ES-I3 (cell line): ENCODE measurements at regions not wholly inside any gene's neighbourhood (a gene's known extent, or its start where the extent isn't known, plus 50 kb on each side); places are given as distances from the start of the nearest gene placed in this dataset.

Source experiments
- H3K36me3 ChIP-seq: 2 replicates; pipeline ENCODE4 v1.6.1; 2013; ENCODE audit warnings: mild to moderate bottlenecking, low read length, control low read depth, moderate library complexity; ENCODE audit not compliant: insufficient read depth
- H3K4me1 ChIP-seq: 2 replicates; pipeline ENCODE4 v1.6.1; 2013; ENCODE audit warnings: mild to moderate bottlenecking, control low read depth, low read length; ENCODE audit not compliant: insufficient read depth
- H3K9ac ChIP-seq: 2 replicates; pipeline ENCODE4 v1.6.1; 2013; ENCODE audit warnings: low read depth, mild to moderate bottlenecking, low read length, moderate library complexity
- H3K9me3 ChIP-seq: 2 replicates; pipeline ENCODE4 v1.6.1; 2013; ENCODE audit warnings: mild to moderate bottlenecking, low read length, moderate library complexity; ENCODE audit not compliant: control insufficient read depth, insufficient read depth

DNA sequence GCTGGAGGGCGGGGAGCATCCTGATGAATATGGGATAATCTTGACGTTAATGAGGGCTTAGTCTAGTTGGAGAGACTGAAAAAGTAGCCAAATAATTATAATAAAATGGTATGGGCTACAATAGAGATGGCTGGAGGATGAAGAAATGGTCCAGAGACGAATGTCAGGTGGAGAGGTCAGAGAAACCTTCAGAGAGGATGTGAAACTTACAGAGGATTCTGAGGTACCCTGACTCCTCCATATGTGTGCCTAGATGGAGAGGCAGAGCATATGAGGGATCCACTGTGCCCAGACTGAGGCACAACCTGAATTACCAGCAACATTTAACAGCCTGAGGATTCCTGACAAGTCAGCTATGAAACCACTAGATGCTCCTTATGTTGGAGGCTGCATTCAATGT is 417.0 kb downstream of the ATP23 start:
- H3K9ac ChIP-seq = no peak overlapping the region
- H3K36me3 ChIP-seq = no peaks in the 10 kb centered on the region
- no peaks in the 10 kb centered on the region for H3K4me1 ChIP-seq
- no peaks in the 10 kb centered on the region; the same call in 1 of the 2 replicates for H3K9me3 ChIP-seq

DNA sequence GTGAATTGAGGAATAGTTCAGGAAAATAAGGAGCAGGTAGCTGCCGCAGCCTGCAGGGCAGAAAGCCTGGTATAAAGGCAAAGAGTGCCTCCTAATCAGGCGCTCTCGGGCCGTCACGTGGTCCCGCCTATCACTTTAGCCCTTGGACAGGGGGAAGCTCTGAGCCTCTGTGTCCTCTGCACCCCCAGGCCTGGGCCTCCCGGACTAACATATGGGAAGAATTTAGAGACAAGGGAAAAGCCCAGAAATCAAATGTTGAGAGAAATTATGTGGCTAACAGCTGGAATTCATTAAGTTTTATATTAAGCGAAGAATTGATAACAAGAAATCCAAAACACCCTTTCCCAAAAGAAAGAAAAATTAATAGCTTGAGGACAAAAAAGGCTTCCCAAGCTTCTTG is 417.7 kb downstream of the ATP23 start:
- Histone ChIP-seq H3K4me1 (no peaks in the 10 kb centered on the region), H3K9ac (no peak overlapping the region), H3K9me3 (no peaks in the 10 kb centered on the region; the same call in 1 of the 2 replicates), H3K36me3 (no peaks in the 10 kb centered on the region)

DNA sequence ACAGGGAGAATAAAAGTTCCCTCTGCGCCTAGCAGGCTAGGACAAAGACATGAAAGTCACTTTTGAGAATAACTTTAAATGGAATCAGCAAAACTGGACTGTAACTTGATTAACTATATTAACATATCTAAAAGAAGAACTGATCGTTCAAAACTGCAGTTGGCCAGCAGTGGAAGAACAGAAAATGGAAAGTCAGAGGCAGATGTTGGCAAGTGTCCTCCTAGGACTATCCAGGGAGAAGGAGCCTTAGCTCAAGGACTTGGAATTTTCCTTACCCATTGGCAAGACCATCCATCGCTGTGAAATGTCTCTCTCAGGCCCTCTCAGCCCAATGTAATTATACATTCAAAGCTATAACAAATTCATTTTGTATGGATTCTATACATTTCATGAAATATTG is 419.7 kb downstream of the ATP23 start:
- no peaks in the 10 kb centered on the region for H3K36me3 ChIP-seq
- no peaks in the 10 kb centered on the region; the same call in 1 of the 2 replicates for H3K9me3 ChIP-seq
- no peak overlapping the region for H3K9ac ChIP-seq

DNA sequence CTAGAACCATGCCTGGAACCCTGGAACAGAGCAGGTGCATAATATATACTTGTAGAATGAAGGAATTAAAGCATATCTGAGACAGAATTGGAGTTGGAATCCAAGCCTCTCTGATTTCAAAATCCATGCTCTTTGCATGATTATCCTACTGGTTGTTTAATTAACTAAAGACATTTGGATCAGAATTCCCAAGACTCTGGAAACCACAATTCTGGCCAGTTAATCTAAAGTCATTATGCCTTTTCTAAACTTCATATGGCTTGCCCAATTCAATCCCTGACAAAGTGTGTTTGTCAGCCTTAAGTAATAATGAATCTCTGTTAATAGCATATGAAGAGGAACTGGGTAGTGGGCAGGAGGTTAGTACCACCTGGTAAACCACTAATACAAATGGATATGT is 422.6 kb downstream of the ATP23 start:
- no peaks in the 10 kb centered on the region for H3K9me3 ChIP-seq
- no peaks in the 10 kb centered on the region for H3K4me1 ChIP-seq
- no peaks in the 10 kb centered on the region for H3K36me3 ChIP-seq
- no peak overlapping the region for H3K9ac ChIP-seq

More for the DNA sequence above, 419.7 kb downstream of the ATP23 start:
- H3K4me1 ChIP-seq = no peaks in the 10 kb centered on the region

DNA sequence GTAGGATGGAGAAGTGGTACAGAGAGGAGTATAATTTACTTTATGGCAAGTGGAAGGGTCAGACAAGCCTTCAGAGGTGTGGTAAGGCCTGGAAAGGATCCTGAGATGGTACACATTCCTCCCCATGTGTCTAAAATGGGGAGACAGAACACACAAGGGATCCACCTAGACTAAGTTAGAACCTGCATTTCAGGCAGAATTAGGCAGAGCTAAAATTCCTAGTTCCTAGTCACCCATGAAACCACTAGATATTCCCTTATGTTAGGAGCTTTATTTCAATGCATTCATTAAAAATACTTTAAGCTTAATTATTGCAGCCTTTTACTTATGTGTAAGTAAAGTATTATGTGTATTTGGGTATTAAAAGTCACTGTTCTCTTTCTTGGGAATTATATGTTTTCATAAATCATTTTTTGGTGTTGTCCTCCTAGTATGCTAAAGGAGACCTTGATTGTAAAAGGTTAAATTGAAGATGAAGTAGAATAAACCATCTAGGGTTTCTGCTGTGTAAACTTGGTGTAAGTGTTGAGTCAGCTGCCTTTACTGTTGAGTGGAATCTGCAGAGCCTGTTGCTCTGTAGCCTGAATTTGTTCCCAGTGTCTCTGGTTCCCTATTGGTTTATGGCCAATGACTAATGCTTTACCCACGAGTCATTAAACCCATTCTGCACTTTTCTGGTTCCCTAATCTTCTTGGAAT is 423.2 kb downstream of the ATP23 start:
- no peaks in the 10 kb centered on the region for H3K36me3 ChIP-seq
- H3K9ac ChIP-seq = no peak overlapping the region
- no peaks in the 10 kb centered on the region for H3K9me3 ChIP-seq
- no peaks in the 10 kb centered on the region for H3K4me1 ChIP-seq

DNA sequence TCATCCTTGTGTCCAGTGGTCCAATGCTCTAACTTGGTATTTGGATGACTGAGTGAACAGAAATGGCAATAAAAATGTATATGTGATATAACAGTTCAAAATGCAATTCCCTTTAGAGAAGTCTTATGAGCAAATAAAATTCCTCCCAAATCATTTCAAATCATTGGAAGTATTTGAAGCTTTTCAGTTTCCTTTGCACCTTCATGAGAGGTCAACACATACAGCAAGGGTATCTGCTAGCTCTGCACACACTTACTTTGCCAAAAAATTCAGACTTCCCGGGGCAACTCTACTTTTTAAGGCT is 423.7 kb downstream of the ATP23 start:
- no peak overlapping the region for H3K9ac ChIP-seq
- H3K9me3 ChIP-seq = no peaks in the 10 kb centered on the region
- H3K4me1 ChIP-seq = no peaks in the 10 kb centered on the region
- H3K36me3 ChIP-seq = no peaks in the 10 kb centered on the region

DNA sequence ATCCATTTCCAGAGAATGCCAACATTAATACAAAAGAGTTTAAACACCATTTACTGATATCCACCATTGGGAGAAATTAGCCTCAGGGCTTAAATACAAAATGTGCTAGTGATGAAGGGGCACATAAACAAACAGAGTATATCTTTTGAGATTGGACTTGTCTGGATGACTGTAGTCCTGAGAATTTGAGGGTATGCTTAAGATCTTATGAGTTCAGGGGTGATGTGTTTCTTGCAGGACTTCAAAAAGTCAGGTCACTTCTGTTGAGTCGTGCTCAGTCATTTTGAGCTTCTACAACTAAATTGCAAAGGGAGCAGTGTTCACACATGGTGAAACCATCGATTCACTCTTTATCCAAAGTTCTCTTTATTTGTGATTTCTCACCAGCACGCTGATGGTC is 425.7 kb downstream of the ATP23 start:
- Histone ChIP-seq H3K9ac (no peak overlapping the region), H3K36me3 (no peaks in the 10 kb centered on the region), H3K4me1 (no peaks in the 10 kb centered on the region)

DNA sequence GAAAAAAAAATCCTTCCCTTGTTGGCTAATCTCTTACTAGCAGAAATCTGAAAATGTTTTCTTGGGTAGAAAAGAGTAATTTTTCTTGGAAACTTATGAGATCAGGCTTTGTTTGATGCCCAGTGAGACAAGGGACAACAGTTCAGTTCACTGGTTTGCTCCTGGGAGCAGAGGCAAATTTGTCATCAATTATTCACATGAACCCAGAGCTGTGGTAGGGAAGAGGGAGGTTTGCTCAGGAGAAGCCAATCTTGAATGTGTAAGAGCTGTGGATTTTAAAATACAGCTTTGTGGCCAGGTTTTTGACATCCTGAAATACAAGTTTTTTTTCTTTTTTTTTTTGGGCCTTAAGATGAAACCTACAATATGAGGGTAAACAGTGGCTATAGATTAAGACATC is 426.6 kb downstream of the ATP23 start:
- no peaks in the 10 kb centered on the region for H3K9me3 ChIP-seq
- no peaks in the 10 kb centered on the region for H3K4me1 ChIP-seq
- H3K9ac ChIP-seq = no peak overlapping the region
- no peaks in the 10 kb centered on the region for H3K36me3 ChIP-seq

More for the DNA sequence above, 425.7 kb downstream of the ATP23 start:
- H3K9me3 ChIP-seq = no peaks in the 10 kb centered on the region

DNA sequence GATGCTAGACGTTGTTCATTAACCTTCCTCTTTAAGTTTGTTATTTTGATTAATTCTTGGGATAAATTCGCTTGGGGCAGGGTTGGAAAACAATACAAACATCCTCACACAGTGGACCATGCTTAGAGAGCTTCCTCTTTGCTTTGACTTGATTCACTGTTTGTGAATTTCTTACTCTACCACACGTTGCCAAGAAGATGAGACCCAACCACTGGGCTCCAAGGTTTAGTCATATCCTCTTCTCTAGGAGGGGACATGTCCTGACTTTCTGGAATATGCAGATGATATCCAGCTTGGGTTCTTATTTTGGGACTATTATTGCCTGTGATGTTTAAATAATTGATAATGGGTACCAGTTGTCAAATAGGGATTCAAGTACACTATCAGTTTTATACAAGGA is 428.2 kb downstream of the ATP23 start:
- H3K4me1 ChIP-seq = no peaks in the 10 kb centered on the region
- H3K9ac ChIP-seq = no peak overlapping the region
- no peaks in the 10 kb centered on the region for H3K9me3 ChIP-seq

DNA sequence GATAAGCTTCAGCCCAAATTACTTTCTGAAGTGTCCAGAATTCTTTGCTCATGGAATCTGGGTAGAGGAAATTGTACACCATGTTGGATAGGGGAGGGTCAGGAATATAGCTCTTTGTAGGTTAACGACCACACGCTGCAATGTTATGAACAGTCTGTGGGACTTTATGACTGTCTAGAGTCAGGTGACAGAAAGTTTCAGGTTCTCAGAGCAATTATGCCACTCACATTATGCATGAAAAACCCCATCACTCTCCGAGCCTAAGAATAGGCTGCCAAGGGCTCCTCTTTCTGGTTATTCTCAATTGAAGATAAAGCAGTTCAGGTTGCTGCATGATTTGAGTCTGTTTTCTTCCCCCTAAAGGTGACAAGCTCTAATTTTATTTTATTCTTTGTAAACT is 430.9 kb downstream of the ATP23 start:
- no peaks in the 10 kb centered on the region for H3K4me1 ChIP-seq
- no peaks in the 10 kb centered on the region for H3K36me3 ChIP-seq
- no peak overlapping the region for H3K9ac ChIP-seq
- no peaks in the 10 kb centered on the region for H3K9me3 ChIP-seq

More for the DNA sequence above, 428.2 kb downstream of the ATP23 start:
- H3K36me3 ChIP-seq = no peaks in the 10 kb centered on the region

DNA sequence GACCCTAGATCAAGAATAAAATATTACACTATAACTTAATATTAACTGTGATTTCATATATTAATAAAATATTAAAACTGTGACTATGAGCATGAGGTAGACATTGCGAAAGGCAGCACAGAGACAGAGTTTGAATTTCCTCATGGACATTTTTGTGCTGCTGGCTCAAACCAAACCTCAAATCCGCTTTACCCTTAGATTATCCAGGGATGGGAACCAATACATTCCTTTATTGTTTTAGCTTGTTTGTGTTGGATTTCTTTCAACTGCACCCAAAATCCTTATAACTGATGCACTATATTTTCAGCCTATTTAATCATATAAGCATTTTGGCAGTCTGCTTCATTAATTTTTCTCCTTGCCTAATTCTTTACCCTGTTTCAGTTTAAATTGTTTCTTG is 436.7 kb downstream of the ATP23 start:
- Histone ChIP-seq H3K4me1 (no peaks in the 10 kb centered on the region), H3K9me3 (peaks cover 2% of the 10 kb centered on the region; the same call in 1 of the 2 replicates), H3K9ac (no peak overlapping the region), H3K36me3 (no peaks in the 10 kb centered on the region)

DNA sequence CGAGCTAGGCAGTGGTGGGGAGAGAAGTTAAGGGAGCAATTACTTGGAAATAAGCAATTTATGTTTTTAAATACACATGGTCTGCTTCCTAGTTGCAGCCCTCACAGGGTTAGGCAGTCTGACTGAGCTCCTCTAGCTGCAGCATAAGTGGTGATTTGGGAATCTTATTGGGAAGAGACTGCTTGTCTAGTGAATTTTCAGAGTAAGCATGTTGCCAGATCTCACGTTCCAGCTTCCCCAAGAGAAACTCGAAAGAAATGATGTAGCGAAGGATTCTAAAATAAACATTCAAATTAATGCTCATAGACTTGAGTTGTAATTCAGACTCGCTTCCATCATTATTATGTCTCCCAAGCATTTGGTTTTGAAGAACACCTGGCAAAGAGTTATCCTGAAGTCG is 440.2 kb downstream of the ATP23 start:
- H3K9ac ChIP-seq = no peak overlapping the region
- no peaks in the 10 kb centered on the region for H3K36me3 ChIP-seq
- H3K9me3 ChIP-seq = peaks cover 2% of the 10 kb centered on the region; the same call in 1 of the 2 replicates
- peaks cover 7% of the 10 kb centered on the region; the same call in 1 of the 2 replicates for H3K4me1 ChIP-seq

DNA sequence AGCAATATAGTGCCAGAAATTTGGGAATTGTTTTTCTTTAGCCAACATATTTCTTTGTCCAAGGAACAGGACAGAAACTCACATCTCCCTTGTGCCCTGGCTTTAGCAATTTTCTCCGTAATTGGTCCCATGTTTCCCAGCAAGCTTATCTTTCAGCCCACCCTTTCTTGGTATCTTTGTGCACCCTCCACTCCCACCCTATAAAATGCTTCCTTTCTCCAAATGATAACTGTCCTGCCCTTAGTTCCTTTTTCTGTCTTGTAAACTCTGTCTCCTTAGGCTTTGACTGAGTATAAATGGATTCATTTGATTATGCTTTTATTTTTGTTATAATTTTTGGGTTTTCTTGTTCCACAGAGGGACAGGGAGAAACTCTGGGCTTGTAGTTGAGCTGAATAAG is 442.8 kb downstream of the ATP23 start:
- H3K9me3 ChIP-seq = 0 out of 2 replicates have a peak, but pooled peaks cover 5% of the 10 kb centered on the region
- H3K4me1 ChIP-seq = peaks cover 18% of the 10 kb centered on the region
- no peaks in the 10 kb centered on the region for H3K36me3 ChIP-seq
- H3K9ac ChIP-seq = no peak overlapping the region

DNA sequence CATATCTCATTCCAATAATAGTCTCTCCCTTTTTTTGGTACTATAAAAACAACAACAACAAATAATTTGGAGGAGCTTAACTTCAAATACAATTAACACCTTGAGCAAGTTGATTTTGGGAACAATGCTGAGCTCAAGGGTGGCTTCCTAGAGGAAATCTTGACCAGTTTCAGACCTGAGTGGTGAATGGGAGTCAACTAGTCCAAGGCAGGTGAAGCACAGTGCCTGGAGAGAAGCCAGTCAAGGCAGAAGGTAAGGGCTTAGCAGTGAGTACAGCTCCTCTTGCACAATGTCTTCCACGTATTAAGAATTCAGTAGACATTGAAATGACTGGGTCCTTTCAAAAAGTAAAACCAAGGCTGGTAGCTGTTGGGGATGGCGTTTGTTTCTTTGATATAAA is 444.8 kb downstream of the ATP23 start:
- Histone ChIP-seq H3K36me3 (no peaks in the 10 kb centered on the region), H3K4me1 (peaks cover 18% of the 10 kb centered on the region)

DNA sequence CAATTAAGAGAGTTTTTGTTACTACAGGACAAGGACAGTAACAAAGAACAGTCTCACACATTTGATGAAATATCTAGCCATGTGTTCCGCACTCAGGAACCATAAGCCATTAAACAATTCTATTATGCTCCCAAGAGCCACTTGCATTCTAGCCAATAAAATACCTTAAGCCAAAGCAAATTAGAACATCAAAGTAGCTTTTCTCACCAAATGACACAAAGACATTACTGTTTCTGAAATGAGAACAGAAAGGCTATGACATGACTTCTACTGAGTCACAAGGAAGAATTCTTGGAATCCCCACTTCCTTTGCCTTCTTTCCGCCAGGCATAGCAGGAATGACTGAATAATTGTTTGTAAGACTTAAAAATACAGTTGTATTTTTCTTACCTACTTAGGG is 445.8 kb downstream of the ATP23 start:
- no peak overlapping the region for H3K9ac ChIP-seq
- H3K9me3 ChIP-seq = 0 out of 2 replicates have a peak, but pooled peaks cover 5% of the 10 kb centered on the region
- no peaks in the 10 kb centered on the region for H3K36me3 ChIP-seq

More for the DNA sequence above, 444.8 kb downstream of the ATP23 start:
- Histone ChIP-seq H3K9ac (no peak overlapping the region), H3K9me3 (0 out of 2 replicates have a peak, but pooled peaks cover 5% of the 10 kb centered on the region)

More for the DNA sequence above, 445.8 kb downstream of the ATP23 start:
- H3K4me1 ChIP-seq = peaks cover 18% of the 10 kb centered on the region
